Neural cell (in vitro differentiated cells): ENCODE measurements at regions not wholly inside any gene's neighbourhood (a gene's known extent, or its start where the extent isn't known, plus 50 kb on each side); places are given as distances from the start of the nearest gene placed in this dataset.

Experiments
- small RNA-seq, 3 experiments: library from RNA; depleted of rRNA; stranded (forward); fragments of <200 nt; gene quantifications; one replicate each; pipeline ENCODE3, GENCODE V24; 2012

Small RNA genes lying in the stretch of these regions (small RNA-seq; reads per million reads assigned to genes)
- gene AC093303.1, result 0 reads per million in 3 experiments
